BE2C (cell line): ENCODE measurements at regions not wholly inside any gene's neighbourhood (a gene's known extent, or its start where the extent isn't known, plus 50 kb on each side); places are given as distances from the start of the nearest gene placed in this dataset.

Source experiments
- DNase-seq: peaks from one replicate; pipeline ENCODE4 v3.0.0-alpha.2; 2020
- H3K27me3 ChIP-seq: fragments of 250-450 bp; sonication (Bioruptor Pico); 2 replicates; pipeline ENCODE4 v1.5.1; 2020; ENCODE audit warnings: mild to moderate bottlenecking
- H3K36me3 ChIP-seq: fragments of 250-450 bp; sonication (Bioruptor Pico); 2 replicates; pipeline ENCODE4 v1.5.1; 2020; ENCODE audit warnings: mild to moderate bottlenecking
- H3K4me1 ChIP-seq: fragments of 250-450 bp; sonication (Bioruptor Pico); 2 replicates; pipeline ENCODE4 v1.5.1; 2020
- H3K4me3 ChIP-seq: 2 replicates; pipeline ENCODE4 v1.5.1; 2011; ENCODE audit warnings: low read depth, low read length
- H3K9me3 ChIP-seq: fragments of 250-450 bp; sonication (Bioruptor Pico); 2 replicates; pipeline ENCODE4 v1.5.1; 2020
- TF ChIP-seq, protein P1 (sequence below): IDR thresholded peaks from 2 replicates; pipeline ENCODE4 v1.5.1; 2012; ENCODE audit warnings: mild to moderate bottlenecking, low read depth, low read length

DNA sequence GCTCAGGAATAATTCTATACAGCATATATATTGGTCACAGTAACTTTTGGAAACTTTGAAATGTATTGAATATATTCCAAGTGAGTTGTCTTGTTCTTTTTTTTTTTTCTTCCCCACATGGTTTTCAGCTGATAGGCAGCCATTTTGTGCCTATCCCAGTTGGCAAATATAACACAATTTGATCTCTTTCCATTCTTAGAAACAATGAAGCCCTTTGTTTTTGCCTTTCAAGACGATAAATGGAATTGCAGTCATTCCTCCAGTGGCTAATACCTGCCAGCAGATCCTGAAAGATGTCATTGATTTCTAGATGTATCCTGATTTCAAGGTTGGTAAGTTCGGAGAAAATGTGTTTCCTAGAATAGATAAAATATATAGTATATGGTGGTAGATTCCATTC is 951.1 kb upstream of the SLC10A2 start:
- Histone ChIP-seq H3K4me1 (peaks cover 3% of the 10 kb centered on the region; the same call in 1 of the 2 replicates), H3K4me3 (no peak overlapping the region), H3K9me3 (no peaks in the 10 kb centered on the region), H3K36me3 (no peaks in the 10 kb centered on the region), H3K27me3 (no peaks in the 10 kb centered on the region)
- no peak for DNase-seq
- TF ChIP-seq, protein P1, sequence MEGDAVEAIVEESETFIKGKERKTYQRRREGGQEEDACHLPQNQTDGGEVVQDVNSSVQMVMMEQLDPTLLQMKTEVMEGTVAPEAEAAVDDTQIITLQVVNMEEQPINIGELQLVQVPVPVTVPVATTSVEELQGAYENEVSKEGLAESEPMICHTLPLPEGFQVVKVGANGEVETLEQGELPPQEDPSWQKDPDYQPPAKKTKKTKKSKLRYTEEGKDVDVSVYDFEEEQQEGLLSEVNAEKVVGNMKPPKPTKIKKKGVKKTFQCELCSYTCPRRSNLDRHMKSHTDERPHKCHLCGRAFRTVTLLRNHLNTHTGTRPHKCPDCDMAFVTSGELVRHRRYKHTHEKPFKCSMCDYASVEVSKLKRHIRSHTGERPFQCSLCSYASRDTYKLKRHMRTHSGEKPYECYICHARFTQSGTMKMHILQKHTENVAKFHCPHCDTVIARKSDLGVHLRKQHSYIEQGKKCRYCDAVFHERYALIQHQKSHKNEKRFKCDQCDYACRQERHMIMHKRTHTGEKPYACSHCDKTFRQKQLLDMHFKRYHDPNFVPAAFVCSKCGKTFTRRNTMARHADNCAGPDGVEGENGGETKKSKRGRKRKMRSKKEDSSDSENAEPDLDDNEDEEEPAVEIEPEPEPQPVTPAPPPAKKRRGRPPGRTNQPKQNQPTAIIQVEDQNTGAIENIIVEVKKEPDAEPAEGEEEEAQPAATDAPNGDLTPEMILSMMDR = no peak

DNA sequence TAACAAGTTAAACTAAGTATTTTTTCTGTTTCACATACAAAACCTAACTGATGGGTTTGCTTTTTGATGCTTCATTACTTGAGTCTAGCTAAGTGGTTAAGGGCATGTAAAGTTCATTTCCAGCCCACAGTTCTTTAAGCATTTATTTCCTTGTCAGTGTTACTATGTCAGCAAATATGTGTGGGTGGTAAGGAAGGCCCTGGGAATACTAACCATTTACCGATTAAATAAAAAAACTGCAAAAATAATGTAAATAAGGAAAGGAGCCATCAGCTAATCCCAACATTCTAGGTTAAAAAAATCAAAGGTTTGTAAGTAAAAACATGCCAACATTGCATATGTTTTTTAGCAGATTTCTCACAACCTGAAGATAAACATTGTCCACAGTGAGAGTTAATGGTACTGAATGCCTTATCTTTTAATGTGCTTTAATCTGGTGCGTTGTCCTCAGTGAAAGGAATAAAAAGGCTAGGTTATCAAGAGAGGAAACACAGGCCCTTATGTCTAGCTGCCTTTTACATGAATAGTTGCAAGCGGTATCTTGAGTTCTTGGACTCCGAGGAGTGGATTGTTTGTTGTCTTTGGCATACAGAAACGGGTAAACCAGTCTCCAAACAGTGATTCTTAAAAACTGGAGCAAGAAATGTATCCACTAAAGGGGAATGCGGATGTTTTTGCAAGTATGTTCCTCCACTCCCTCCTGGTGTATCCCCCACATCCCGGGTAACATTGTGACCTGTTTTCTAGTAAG is 949.6 kb upstream of the SLC10A2 start:
- H3K9me3 ChIP-seq = no peaks in the 10 kb centered on the region
- H3K4me3 ChIP-seq = no peak overlapping the region
- DNase-seq = no peak
- H3K27me3 ChIP-seq = no peaks in the 10 kb centered on the region
- H3K4me1 ChIP-seq = peaks cover 3% of the 10 kb centered on the region; the same call in 1 of the 2 replicates
- TF ChIP-seq, protein P1 = no peak
- no peaks in the 10 kb centered on the region for H3K36me3 ChIP-seq

DNA sequence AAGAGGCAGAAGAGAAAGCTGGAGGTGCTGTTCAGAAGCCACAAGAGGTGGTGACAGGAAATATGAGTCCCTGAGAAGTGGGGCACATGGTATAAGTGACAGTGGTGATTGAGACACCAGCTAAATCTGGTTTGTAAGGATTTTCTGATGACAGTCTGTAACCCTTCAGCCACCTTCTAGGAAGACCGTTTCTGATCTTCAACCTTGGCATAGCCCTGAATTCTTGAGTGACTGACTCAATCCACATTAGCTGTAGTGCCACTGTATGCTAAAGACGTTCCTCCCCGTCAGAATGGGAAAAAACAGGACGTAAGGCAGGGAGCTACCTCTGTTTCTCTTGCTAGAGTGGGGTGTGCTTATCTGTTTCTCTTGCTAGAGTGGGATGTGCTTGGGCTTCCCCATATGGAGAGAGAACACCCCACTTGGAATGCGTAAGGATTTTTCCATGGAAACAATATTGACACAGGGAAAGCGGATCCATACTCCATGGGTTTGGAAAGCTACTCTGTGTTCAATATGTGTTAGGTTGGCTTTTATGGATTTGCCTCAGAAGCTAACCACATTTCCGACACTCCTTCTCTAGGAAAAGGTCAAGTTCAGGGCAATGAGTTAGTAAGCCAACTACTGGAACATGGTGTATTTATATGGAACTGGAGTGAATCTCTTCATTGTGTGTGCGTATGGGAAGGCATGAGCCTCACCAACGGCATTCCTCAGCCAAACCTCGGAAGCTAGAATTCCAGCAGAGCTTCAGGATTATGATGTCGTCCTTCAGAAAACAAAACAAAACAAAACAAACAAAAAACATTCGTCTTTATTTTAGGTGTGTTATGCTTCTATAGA is 948.8 kb upstream of the SLC10A2 start:
- DNase-seq = no peak
- TF ChIP-seq, protein P1 = no peak
- H3K27me3 ChIP-seq = no peaks in the 10 kb centered on the region
- no peaks in the 10 kb centered on the region for H3K9me3 ChIP-seq
- H3K4me1 ChIP-seq = peaks cover 3% of the 10 kb centered on the region; the same call in 1 of the 2 replicates
- no peak overlapping the region for H3K4me3 ChIP-seq
- no peaks in the 10 kb centered on the region for H3K36me3 ChIP-seq

DNA sequence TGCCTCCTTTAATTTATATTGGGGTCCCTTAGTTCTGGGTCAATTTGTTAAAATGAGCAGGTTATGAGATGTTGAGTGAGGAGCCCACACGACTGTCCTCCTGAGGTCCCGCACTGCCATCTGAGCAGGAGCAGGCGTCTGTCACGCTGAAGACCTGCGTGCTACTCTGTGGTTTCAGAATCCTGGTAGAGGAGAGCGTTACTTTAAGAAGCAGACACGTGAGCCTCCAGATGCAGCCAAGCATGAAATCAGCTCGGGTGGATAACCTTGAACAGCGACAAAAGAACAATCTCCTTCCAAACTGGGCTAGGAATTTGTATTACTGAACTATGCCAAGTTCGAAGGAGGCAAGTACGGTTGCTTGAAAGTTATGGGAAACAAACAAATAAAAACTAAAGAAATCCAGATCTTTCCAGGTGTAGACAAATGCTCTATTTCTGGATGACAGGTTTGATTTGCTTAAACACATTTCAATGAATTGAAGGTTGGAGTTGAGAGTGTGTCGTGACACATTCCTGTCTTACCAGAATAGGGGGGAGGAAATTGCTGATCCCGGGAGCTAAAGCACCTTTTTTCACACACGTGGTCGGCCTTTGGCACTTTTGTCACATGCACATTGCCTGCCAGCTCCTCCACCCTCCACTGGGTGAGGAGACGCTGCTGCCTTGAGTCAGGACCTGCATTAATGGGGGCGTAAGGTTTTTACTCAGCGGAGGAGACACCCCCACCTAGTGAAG is 945.5 kb upstream of the SLC10A2 start:
- TF ChIP-seq, protein P1 = no peak
- H3K4me1 ChIP-seq = peaks cover 3% of the 10 kb centered on the region; the same call in 1 of the 2 replicates
- no peaks in the 10 kb centered on the region for H3K9me3 ChIP-seq
- DNase-seq = peak; percentile 16
- H3K36me3 ChIP-seq = no peaks in the 10 kb centered on the region
- H3K27me3 ChIP-seq = no peaks in the 10 kb centered on the region
- no peak overlapping the region; the same call in 1 of the 2 replicates for H3K4me3 ChIP-seq

DNA sequence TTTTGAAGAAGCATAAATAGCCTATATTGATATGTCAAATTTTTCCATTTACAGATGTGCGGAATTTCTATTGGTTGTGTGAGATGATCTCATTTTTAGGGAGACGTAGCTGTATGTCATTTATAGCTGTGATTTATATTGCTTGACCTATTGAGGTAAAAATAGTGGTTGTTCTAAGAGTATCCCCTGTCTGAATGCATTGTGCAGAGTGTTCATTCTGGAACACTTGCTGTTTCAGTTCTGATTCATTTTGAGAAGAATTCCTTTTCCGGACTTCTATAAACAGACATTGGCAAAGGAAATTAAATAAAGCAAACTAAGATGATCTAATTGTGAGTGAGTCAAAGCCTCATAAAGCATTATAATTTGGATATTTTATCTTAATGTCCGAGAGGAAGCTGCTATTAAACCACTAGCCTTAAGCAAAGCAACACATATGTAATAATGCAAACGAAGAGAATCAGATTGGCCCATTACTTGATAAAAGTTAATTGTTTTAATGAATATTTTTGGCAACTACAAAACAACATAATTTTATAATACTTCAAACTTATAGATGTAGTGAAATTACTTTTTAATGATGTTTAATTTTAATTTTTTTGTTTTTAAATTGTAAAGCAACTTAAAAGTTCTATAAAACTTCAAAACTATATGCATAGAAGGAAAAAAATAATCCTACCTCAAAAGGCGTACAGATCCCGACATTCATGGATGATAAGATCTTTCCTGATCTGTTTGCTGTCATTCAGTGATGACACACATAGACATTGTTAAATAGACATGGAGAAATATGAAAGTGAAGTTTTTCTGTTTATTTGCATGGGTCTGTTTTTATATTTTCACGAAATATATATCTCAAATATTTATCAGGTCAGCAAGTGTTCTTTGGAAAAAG is 942.6 kb upstream of the SLC10A2 start:
- DNase-seq = peak; percentile 20
- TF ChIP-seq, protein P1 = no peak
- H3K36me3 ChIP-seq = no peaks in the 10 kb centered on the region
- peak overlapping the region; percentile 36 for H3K4me3 ChIP-seq
- no peaks in the 10 kb centered on the region for H3K27me3 ChIP-seq
- H3K9me3 ChIP-seq = no peaks in the 10 kb centered on the region
- H3K4me1 ChIP-seq = peaks cover 12% of the 10 kb centered on the region
